H9 (cell line): ENCODE measurements at regions not wholly inside any gene's neighbourhood (a gene's known extent, or its start where the extent isn't known, plus 50 kb on each side); places are given as distances from the start of the nearest gene placed in this dataset.

Source experiments
- DNase-seq: peaks from one replicate; pipeline ENCODE4 v3.0.0-alpha.2; 2017
- H2AFZ ChIP-seq: one replicate; pipeline ENCODE4 v1.6.1; 2013; ENCODE audit warnings: mild to moderate bottlenecking, low read length, control low read depth, moderate library complexity
- H2AK5ac ChIP-seq: 2 replicates; pipeline ENCODE4 v1.6.1; 2013; ENCODE audit warnings: low read length, control low read depth, mixed read lengths; ENCODE audit not compliant: insufficient read length
- H2BK120ac ChIP-seq: one replicate; pipeline ENCODE4 v1.6.1; 2013; ENCODE audit warnings: low read depth, mild to moderate bottlenecking, low read length, control low read depth, inconsistent platforms; ENCODE audit not compliant: poor library complexity, severe bottlenecking
- H2BK12ac ChIP-seq: 2 replicates; pipeline ENCODE4 v1.6.1; 2013; ENCODE audit warnings: low read length, control low read depth, mixed read lengths, low read depth; ENCODE audit not compliant: insufficient read length
- H2BK15ac ChIP-seq: 2 replicates; pipeline ENCODE4 v1.6.1; 2013; ENCODE audit warnings: low read depth, low read length, control low read depth
- H2BK20ac ChIP-seq: one replicate; pipeline ENCODE4 v1.6.1; 2013; ENCODE audit warnings: low read depth, mild to moderate bottlenecking, low read length, control low read depth, inconsistent platforms; ENCODE audit not compliant: poor library complexity, severe bottlenecking
- H2BK5ac ChIP-seq: 2 replicates; pipeline ENCODE4 v1.6.1; 2013; ENCODE audit warnings: low read length, control low read depth, mixed read lengths; ENCODE audit not compliant: insufficient read length
- H3K14ac ChIP-seq: 2 replicates; pipeline ENCODE4 v1.6.1; 2013; ENCODE audit warnings: low read length, control low read depth; ENCODE audit not compliant: insufficient read depth
- H3K18ac ChIP-seq: 2 replicates; pipeline ENCODE4 v1.6.1; 2013; ENCODE audit warnings: low read depth, mild to moderate bottlenecking, mixed read lengths, low read length, control low read depth; ENCODE audit not compliant: insufficient read length
- H3K23ac ChIP-seq: 2 replicates; pipeline ENCODE4 v1.6.1; 2013; ENCODE audit warnings: low read length, control low read depth, mixed read lengths, low read depth; ENCODE audit not compliant: insufficient read length
- H3K23me2 ChIP-seq: 2 replicates; pipeline ENCODE4 v1.6.1; 2013; ENCODE audit warnings: low read depth, mild to moderate bottlenecking, mixed read lengths, low read length, control low read depth; ENCODE audit not compliant: insufficient read length, poor library complexity, severe bottlenecking
- H3K27ac ChIP-seq: 2 replicates; pipeline ENCODE4 v1.5.1; 2013; ENCODE audit warnings: low read length, control low read depth, mixed read lengths, low read depth; ENCODE audit not compliant: insufficient read length
- H3K27me3 ChIP-seq: 2 replicates; pipeline ENCODE4 v1.6.1; 2013; ENCODE audit warnings: low read length, control low read depth, inconsistent platforms; ENCODE audit not compliant: insufficient read depth
- H3K4ac ChIP-seq: 2 replicates; pipeline ENCODE4 v1.6.1; 2013; ENCODE audit warnings: low read depth, mild to moderate bottlenecking, control low read depth, inconsistent platforms, low read length, moderate library complexity
- H3K4me1 ChIP-seq: 2 replicates; pipeline ENCODE4 v1.6.1; 2013; ENCODE audit warnings: low read length, control low read depth, inconsistent platforms; ENCODE audit not compliant: insufficient read depth
- H3K4me2 ChIP-seq: 2 replicates; pipeline ENCODE4 v1.6.1; 2013; ENCODE audit warnings: low read length, control low read depth, mixed read lengths; ENCODE audit not compliant: insufficient read length, insufficient read depth
- H3K56ac ChIP-seq: 2 replicates; pipeline ENCODE4 v1.6.1; 2013; ENCODE audit warnings: low read depth, mild to moderate bottlenecking, mixed read lengths, low read length, control low read depth; ENCODE audit not compliant: insufficient read length
- H3K79me1 ChIP-seq: 2 replicates; pipeline ENCODE4 v1.6.1; 2013; ENCODE audit warnings: low read depth, mild to moderate bottlenecking, moderate library complexity, low read length, control low read depth, inconsistent platforms; ENCODE audit not compliant: insufficient read depth, poor library complexity, severe bottlenecking
- H3K79me2 ChIP-seq: 2 replicates; pipeline ENCODE4 v1.6.1; 2013; ENCODE audit warnings: low read length, control low read depth, inconsistent platforms; ENCODE audit not compliant: insufficient read depth
- H3K9ac ChIP-seq: 2 replicates; pipeline ENCODE4 v1.6.1; 2013; ENCODE audit warnings: low read length, control low read depth, mixed read lengths; ENCODE audit not compliant: insufficient read length; ENCODE audit errors: extremely low read depth
- H3K9me3 ChIP-seq: one replicate; pipeline ENCODE4 v1.6.1; 2013; ENCODE audit warnings: low read depth, low read length, inconsistent platforms; ENCODE audit not compliant: control insufficient read depth
- H3T11ph ChIP-seq: one replicate; pipeline ENCODE4 v1.6.1; 2013; ENCODE audit warnings: mild to moderate bottlenecking, low read length, control low read depth, inconsistent platforms
- H4K20me1 ChIP-seq: one replicate; pipeline ENCODE4 v1.6.1; 2013; ENCODE audit not compliant: control insufficient read depth, insufficient read length, insufficient read depth
- H4K5ac ChIP-seq: 2 replicates; pipeline ENCODE4 v1.6.1; 2013; ENCODE audit warnings: low read depth, mild to moderate bottlenecking, mixed read lengths, low read length, control low read depth; ENCODE audit not compliant: insufficient read length
- H4K8ac ChIP-seq: replicated peaks from 2 replicates; pipeline ENCODE4 v1.6.1; 2013; ENCODE audit warnings: low read length, control low read depth, mixed read lengths, low read depth; ENCODE audit not compliant: insufficient read length
- H4K91ac ChIP-seq: 2 replicates; pipeline ENCODE4 v1.6.1; 2013; ENCODE audit warnings: low read depth, mild to moderate bottlenecking, moderate library complexity, mixed read lengths, low read length, control low read depth; ENCODE audit not compliant: insufficient read length
- H3K27ac Mint-ChIP-seq, 3 experiments: 2 replicates in 2 of 3; 3 replicates in 1 of 3; pipeline ENCODE4 v1.8.0; 2020 to 2021; ENCODE audit warnings: mixed read lengths in 3 of 3, mild to moderate bottlenecking in 1 of 3, moderate library complexity in 1 of 3
- H3K27me3 Mint-ChIP-seq: 2 replicates; pipeline ENCODE4 v1.8.0; 2021; ENCODE audit warnings: low read depth, mild to moderate bottlenecking, moderate library complexity, mixed read lengths
- H3K36me3 Mint-ChIP-seq, 3 experiments: 2 replicates in 2 of 3; 3 replicates in 1 of 3; pipeline ENCODE4 v1.8.0; 2020 to 2021; ENCODE audit warnings: low read depth in 3 of 3, mixed read lengths in 3 of 3; ENCODE audit not compliant: insufficient read depth in 1 of 3
- H3K4me1 Mint-ChIP-seq, 2 experiments: 2 replicates each; pipeline ENCODE4 v1.8.0; 2020; ENCODE audit warnings: mixed read lengths in 2 of 2
- H3K4me3 Mint-ChIP-seq, 2 experiments: 2 replicates in 1 of 2; 3 replicates in 1 of 2; pipeline ENCODE4 v1.8.0; 2020 to 2021; ENCODE audit warnings: mild to moderate bottlenecking in 2 of 2, mixed read lengths in 2 of 2, moderate library complexity in 1 of 2
- H3K9me3 Mint-ChIP-seq, 2 experiments: 2 replicates in 1 of 2; 3 replicates in 1 of 2; pipeline ENCODE4 v1.8.0; 2020; ENCODE audit warnings: mild to moderate bottlenecking in 2 of 2, mixed read lengths in 2 of 2, moderate library complexity in 1 of 2
- CTCF ChIP-seq: fragments of 200-600 bp; sonication (generic); conservative IDR thresholded peaks from 3 replicates; pipeline ENCODE4 v1.8.0; 2021; ENCODE audit warnings: antibody characterized with exemption, mild to moderate bottlenecking

GRCh38 chr1:208977012-208977411, 606.5 kb upstream of the CAMK1G start:
- H3K27ac Mint-ChIP-seq = no peak overlapping the region
- H3K4me2 ChIP-seq = no peak overlapping the region
- no peaks in the 10 kb centered on the region for H3K4me1 ChIP-seq

More at GRCh38 chr1:208977012-208977411, 606.5 kb upstream of the CAMK1G start:
- H4K5ac ChIP-seq = no peak overlapping the region
- Mint-ChIP-seq H3K36me3 (no peaks in the 10 kb centered on the region; a peak in 1 of 7 replicates), H3K4me1 (peaks cover 6 to 9% of the 10 kb centered on the region in 2 experiments), H3K27me3 (peaks cover 2% of the 10 kb centered on the region; the same call in 1 of the 2 replicates), H3K9me3 (no peaks in the 10 kb centered on the region; a peak in 1 of 5 replicates), H3K4me3 (no peak overlapping the region)
- H3K14ac ChIP-seq = no peak overlapping the region
- no peak overlapping the region for H2BK120ac ChIP-seq
- H2AK5ac ChIP-seq = no peak overlapping the region
- H3K27me3 ChIP-seq = no peaks in the 10 kb centered on the region
- no peak overlapping the region for H3T11ph ChIP-seq
- no peak for TF ChIP-seq CTCF
- H3K23ac ChIP-seq = no peak overlapping the region
- no peaks in the 10 kb centered on the region for H3K23me2 ChIP-seq
- no peak overlapping the region for H2BK5ac ChIP-seq
- no peaks in the 10 kb centered on the region for H3K79me1 ChIP-seq
- no peak overlapping the region for H3K9ac ChIP-seq
- H3K79me2 ChIP-seq = no peaks in the 10 kb centered on the region
- no peaks in the 10 kb centered on the region for H4K20me1 ChIP-seq
- no peak overlapping the region for H2AFZ ChIP-seq
- no peak overlapping the region for H2BK15ac ChIP-seq
- H2BK20ac ChIP-seq = no peak overlapping the region
- H2BK12ac ChIP-seq = no peak overlapping the region
- no peak overlapping the region for H4K91ac ChIP-seq
- H3K56ac ChIP-seq = no peak overlapping the region
- H3K18ac ChIP-seq = no peak overlapping the region
- no peak for DNase-seq
- H3K27ac ChIP-seq = no peak overlapping the region
- no peak overlapping the region for H4K8ac ChIP-seq
- no peak overlapping the region for H3K4ac ChIP-seq
- H3K9me3 ChIP-seq = no peaks in the 10 kb centered on the region
